ENCODE measurements at regions not wholly inside any gene's neighbourhood (a gene's known extent, or its start where the extent isn't known, plus 50 kb on each side); places are given as distances from the start of the nearest gene placed in this dataset.

GRCh38 chr6:22807261-22807660 is 237.9 kb downstream of the HDGFL1 start:
- TF ChIP-seq POLR2A (IDR thresholded peaks at IDR 0.05) (no peak), CTCF (IDR thresholded peaks at IDR 0.05) (no peak)
